BJ (cell line): ENCODE measurements at regions not wholly inside any gene's neighbourhood (a gene's known extent, or its start where the extent isn't known, plus 50 kb on each side); places are given as distances from the start of the nearest gene placed in this dataset.
A peak's percentile ranks its signal among the peaks of the same experiment; 100 is the strongest.

ENCODE experiments used
- CTCF ChIA-PET: fragments of 350-600 bp; formaldehyde crosslinking; extraction: SDS; loops from one replicate; lab custom pipeline; 2021; ENCODE audit warnings: antibody characterized with exemption, inconsistent platforms; lab: Yijun Ruan, JAX
- POLR2A ChIA-PET: fragments of 300-600 bp; sonication (Branson Sonifier 250); formaldehyde crosslinking; extraction: SDS; loops from one replicate; lab custom pipeline; 2021; ENCODE audit warnings: antibody characterized with exemption; lab: Charles Lee
- DNase-seq: peaks from one replicate; pipeline ENCODE4 v3.0.0-alpha.2; 2011; ENCODE audit warnings: low read depth
- H3K27me3 ChIP-seq: 2 replicates; pipeline ENCODE4 v1.6.0; 2011; ENCODE audit warnings: low read length; ENCODE audit not compliant: control insufficient read depth, insufficient read depth
- H3K36me3 ChIP-seq: 2 replicates; pipeline ENCODE4 v1.5.1; 2011; ENCODE audit warnings: low read length; ENCODE audit not compliant: control insufficient read depth, insufficient read depth
- H3K4me3 ChIP-seq: 2 replicates; pipeline ENCODE4 v1.5.1; 2011; ENCODE audit warnings: low read depth, mild to moderate bottlenecking, control low read depth, low read length
- TF ChIP-seq, protein P1 (sequence below): IDR thresholded peaks from 2 replicates; pipeline ENCODE4 v1.5.1; 2011; ENCODE audit warnings: low read depth, mild to moderate bottlenecking, control low read depth, inconsistent platforms, low read length, moderate library complexity; ENCODE audit not compliant: insufficient read depth

DNA sequence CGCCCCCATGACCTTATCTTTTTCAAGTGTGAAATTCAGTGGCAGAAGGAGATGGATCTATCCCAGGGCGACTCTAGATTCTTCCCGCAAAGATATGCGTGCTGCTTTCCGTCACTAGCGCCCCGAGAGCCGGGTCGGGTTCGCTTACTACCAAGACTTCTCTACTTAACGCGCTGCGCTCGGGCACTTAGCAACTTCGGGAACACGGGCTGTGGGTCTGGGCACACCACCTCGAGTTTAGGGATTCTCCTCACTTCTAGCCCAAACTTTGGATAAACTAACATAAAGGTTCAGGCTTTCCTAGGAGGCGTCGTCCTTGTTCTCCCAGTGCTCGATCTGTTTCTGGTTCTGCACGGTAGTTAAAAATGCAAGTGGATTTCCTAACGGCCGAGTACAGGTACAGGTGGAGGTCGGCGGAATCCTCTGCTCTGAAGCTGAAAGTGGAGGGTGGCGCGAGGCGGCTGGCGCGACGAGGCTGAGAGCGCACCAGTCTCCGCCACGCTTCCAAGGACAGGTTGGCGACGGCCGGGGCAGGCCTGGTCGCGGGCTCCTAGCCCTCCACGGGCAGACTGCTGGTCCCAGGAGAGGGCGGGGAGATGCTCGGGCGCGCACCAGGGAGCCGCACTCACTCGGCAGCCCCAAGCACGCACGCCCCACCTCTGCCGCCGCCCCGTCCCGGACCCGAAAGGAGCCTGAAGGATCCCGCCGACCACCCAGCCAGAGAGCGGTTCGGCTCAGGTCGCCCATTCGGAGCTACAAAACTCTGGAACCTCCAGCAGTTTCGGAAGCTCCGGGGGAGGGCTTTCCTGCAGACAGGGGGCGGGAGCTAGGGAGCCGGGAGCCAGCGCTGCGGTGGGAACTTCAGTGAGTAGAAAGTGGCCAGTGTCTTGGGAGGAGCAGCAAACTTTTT, 100.8 kb upstream of the TENM3 start:
- POLR2A ChIA-PET = interaction anchor here (0.7 kb wide), 1 partner anchor 87 kb away, joined by 5 read pairs; no protein-coding TSS in a partner anchor
- DNase-seq = no peak
- CTCF ChIA-PET = interaction anchor here (0.6 kb wide), 1 partner anchor 143 kb away, joined by 3 read pairs; no protein-coding TSS in a partner anchor

DNA sequence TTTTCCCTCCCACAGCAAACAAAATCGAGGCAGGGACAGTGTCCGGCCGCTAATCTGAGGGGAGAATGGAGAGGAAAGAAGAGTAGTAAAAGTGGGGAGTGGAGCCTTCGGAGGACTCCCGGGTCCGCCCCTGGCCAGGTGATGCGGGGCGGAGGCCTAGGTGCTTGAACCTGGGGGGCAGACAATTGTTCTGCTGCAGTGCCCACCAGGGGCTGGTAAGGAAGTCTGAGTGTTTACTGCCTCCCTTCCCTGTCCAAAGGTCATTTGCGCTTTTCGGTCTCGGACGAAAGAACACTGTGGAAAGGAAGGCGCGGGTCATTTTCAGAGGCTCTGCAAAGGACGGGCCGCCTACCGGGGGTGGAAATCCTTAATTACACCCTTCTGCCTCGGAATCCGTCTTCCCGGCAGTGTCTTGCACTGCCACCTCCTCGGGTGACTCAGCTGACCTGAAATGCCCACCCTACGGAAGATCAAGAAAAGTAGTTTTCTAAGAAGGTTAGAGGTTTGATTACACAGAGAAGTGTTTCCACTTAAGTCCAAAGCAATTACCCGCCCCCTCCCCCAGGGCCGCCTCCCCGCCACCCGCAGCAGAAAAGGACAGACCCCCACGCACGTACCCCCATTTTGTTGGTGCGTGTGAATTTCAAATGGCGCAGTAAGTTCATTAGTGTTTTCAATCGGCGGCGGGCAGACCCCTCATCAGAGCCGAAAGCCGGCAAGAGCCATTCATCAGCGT, 99.9 kb upstream of the TENM3 start:
- peak overlapping the region; percentile 81 for H3K4me3 ChIP-seq
- H3K27me3 ChIP-seq = peaks cover 1% of the 10 kb centered on the region
- H3K36me3 ChIP-seq = no peaks in the 10 kb centered on the region
- DNase-seq = no peak
- CTCF ChIA-PET = interaction anchor here (0.6 kb wide), 1 partner anchor 143 kb away, joined by 3 read pairs; no protein-coding TSS in a partner anchor
- POLR2A ChIA-PET = interaction anchor here (0.7 kb wide), 1 partner anchor 86 kb away, joined by 5 read pairs; no protein-coding TSS in a partner anchor
- TF ChIP-seq, protein P1, sequence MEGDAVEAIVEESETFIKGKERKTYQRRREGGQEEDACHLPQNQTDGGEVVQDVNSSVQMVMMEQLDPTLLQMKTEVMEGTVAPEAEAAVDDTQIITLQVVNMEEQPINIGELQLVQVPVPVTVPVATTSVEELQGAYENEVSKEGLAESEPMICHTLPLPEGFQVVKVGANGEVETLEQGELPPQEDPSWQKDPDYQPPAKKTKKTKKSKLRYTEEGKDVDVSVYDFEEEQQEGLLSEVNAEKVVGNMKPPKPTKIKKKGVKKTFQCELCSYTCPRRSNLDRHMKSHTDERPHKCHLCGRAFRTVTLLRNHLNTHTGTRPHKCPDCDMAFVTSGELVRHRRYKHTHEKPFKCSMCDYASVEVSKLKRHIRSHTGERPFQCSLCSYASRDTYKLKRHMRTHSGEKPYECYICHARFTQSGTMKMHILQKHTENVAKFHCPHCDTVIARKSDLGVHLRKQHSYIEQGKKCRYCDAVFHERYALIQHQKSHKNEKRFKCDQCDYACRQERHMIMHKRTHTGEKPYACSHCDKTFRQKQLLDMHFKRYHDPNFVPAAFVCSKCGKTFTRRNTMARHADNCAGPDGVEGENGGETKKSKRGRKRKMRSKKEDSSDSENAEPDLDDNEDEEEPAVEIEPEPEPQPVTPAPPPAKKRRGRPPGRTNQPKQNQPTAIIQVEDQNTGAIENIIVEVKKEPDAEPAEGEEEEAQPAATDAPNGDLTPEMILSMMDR = no peak

More for the DNA sequence above, 100.8 kb upstream of the TENM3 start:
- H3K4me3 ChIP-seq = peak overlapping the region; percentile 81
- TF ChIP-seq, protein P1 = no peak; the same call in 1 of the 2 replicates
- H3K36me3 ChIP-seq = no peaks in the 10 kb centered on the region
- H3K27me3 ChIP-seq = peaks cover 1% of the 10 kb centered on the region

DNA sequence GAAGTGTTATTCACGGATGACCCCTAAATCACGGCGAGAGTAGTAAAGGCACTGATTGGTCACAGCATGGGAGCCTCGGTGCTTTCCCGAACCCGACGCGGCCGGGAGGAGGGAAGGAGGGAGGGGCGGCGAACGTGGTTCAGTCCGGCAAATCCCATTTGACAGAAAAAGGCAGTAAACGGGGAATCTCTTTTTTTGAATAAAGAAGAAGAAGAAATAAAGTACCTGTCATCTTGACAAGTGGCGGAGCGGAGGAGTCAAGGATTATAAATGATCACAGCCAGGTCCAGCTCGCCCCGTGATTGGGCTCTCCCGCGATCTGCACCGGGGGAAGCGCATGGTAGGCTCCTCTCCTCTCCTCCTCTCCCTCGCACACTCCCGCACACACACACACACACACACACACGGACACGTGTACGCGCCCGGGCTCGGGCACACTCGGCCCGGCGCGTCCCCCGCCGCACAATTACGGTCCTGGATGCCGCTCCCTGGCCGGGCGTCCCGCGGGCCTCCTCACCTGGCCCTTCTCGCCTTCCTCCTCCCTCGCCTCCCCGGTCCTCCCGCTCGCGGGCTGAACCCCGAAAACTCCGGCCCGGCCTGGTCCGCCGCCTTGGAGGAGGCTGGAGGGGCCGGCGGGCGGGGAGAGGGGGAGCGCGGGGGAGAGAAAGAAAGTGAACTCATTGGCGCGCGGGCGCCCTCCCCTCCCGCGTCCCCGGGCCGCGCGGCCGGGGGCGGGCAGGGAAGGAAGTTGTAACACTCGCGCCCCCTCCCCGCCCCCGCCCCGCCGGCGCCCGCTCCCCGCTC, 99.2 kb upstream of the TENM3 start:
- H3K36me3 ChIP-seq = no peaks in the 10 kb centered on the region
- DNase-seq = no peak
- TF ChIP-seq, protein P1 = no peak
- POLR2A ChIA-PET = no interaction called here
- CTCF ChIA-PET = no interaction called here
- H3K27me3 ChIP-seq = peaks cover 1% of the 10 kb centered on the region
- peak overlapping the region; percentile 81 for H3K4me3 ChIP-seq

DNA sequence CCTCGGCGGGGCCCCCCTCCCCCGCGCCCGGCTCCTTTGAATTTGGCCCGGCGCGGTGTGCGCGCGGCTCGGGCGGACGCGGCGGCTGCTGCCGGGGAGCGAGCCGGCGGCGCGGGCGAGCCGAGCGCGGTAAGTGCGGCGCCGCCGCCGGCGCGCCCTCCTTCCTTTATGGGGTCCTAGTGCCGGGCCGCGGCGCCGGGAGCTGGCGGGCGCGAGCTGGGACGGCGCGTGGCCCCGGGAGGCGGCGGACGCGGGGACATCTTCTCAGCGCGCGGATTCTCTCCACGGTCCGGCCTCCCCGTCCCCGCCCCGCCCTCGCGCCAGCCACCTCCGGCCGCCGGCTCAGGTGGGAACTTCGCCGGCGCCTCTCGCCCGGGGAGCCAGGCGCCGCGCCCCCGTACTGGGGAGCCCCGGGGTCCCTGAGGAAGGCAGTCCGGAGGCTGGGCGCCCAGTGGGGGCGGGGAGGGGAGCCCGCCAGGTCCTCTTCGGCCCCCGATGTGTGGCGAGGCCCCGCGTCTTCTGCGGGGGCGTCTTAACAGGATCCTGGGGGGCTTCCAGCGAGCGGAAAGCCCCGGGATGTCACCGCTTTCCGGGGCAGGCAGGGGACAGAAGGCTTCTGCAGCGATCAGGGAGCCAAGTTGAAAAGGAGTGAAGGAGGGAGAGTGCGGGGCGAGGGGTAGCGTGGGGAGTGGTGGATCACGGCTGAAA, 98.4 kb upstream of the TENM3 start:
- CTCF ChIA-PET = no interaction called here

More for the DNA sequence above, 98.4 kb upstream of the TENM3 start:
- Histone ChIP-seq H3K4me3 (peak overlapping the region; percentile 81), H3K27me3 (peaks cover 1% of the 10 kb centered on the region), H3K36me3 (no peaks in the 10 kb centered on the region)
- TF ChIP-seq, protein P1 = no peak
- no peak for DNase-seq
- POLR2A ChIA-PET = no interaction called here
